ENCODE measurements at regions not wholly inside any gene's neighbourhood (a gene's known extent, or its start where the extent isn't known, plus 50 kb on each side); places are given as distances from the start of the nearest gene placed in this dataset.

GRCh38 chr4:38230821-38231563 lies 270.8 kb downstream of the PTTG2 start:
- DNase-seq, result no peak

- DNase-seq, result no peak
Observed at GRCh38 chr4:38231626-38232025, 271.4 kb downstream of the PTTG2 start.

GRCh38 chr4:38232741-38233140 lies 272.5 kb downstream of the PTTG2 start:
- no peak for DNase-seq

GRCh38 chr4:38233727-38234480 lies 273.7 kb downstream of the PTTG2 start:
- DNase-seq, result no peak

- no peak for DNase-seq
Observed at GRCh38 chr4:38235354-38235753, 275.2 kb downstream of the PTTG2 start.

GRCh38 chr4:38236003-38236402 lies 275.8 kb downstream of the PTTG2 start:
- no peak for DNase-seq

GRCh38 chr4:38236503-38236902 lies 276.3 kb downstream of the PTTG2 start:
- no peak for DNase-seq

- DNase-seq, result no peak
Observed at GRCh38 chr4:38237139-38237538, 276.9 kb downstream of the PTTG2 start.

- DNase-seq, result no peak
Observed at GRCh38 chr4:38241541-38241940, 281.3 kb downstream of the PTTG2 start.

- no peak for DNase-seq
Observed at GRCh38 chr4:38242101-38242500, 281.9 kb downstream of the PTTG2 start.

- no peak for DNase-seq
Observed at GRCh38 chr4:38242822-38243387, 282.7 kb downstream of the PTTG2 start.

- no peak for DNase-seq
Observed at GRCh38 chr4:38243388-38244053, 283.3 kb downstream of the PTTG2 start.

- DNase-seq, result no peak
Observed at GRCh38 chr4:38254825-38255224, 294.6 kb downstream of the PTTG2 start.

GRCh38 chr4:38255572-38255971 lies 295.4 kb downstream of the PTTG2 start:
- no peak for DNase-seq

- DNase-seq, result no peak
Observed at GRCh38 chr4:38266616-38267015, 306.4 kb downstream of the PTTG2 start.

GRCh38 chr4:38268108-38268820 lies 308.1 kb downstream of the PTTG2 start:
- DNase-seq, result no peak

GRCh38 chr4:38268837-38269236 lies 308.6 kb downstream of the PTTG2 start:
- no peak for DNase-seq

- no peak for DNase-seq
Observed at GRCh38 chr4:38273407-38273806, 313.2 kb downstream of the PTTG2 start.

GRCh38 chr4:38275331-38276100 lies 315.3 kb downstream of the PTTG2 start:
- DNase-seq, result no peak

- no peak for DNase-seq
Observed at GRCh38 chr4:38278255-38278654, 318.1 kb downstream of the PTTG2 start.

- DNase-seq, result no peak
Observed at GRCh38 chr4:38279077-38279476, 318.9 kb downstream of the PTTG2 start.
